ENCODE measurements at regions not wholly inside any gene's neighbourhood (a gene's known extent, or its start where the extent isn't known, plus 50 kb on each side); places are given as distances from the start of the nearest gene placed in this dataset.

- Histone ChIP-seq H3K9me3 (no peaks in the 10 kb centered on the region), H3K4me3 (no peak overlapping the region), H3K4me1 (no peaks in the 10 kb centered on the region), H3K36me3 (no peaks in the 10 kb centered on the region), H3K27me3 (ENCODE audit: low read depth) (no peaks in the 10 kb centered on the region), H3K27ac (no peak overlapping the region)
- peak; percentile 14 for DNase-seq
- ATAC-seq: no peak
- intact Hi-C loops (cut with DNase I): no loop called here
- TF ChIP-seq CTCF (IDR thresholded peaks at IDR 0.05): no peak
Measured at GRCh38 chr16:35195173-35195863, 1735.9 kb downstream of the TP53TG3F start.

GRCh38 chr16:35195864-35196216 is 1736.4 kb downstream of the TP53TG3F start:
- no peak for TF ChIP-seq CTCF (IDR thresholded peaks at IDR 0.05)
- Histone ChIP-seq H3K27ac (no peak overlapping the region), H3K36me3 (no peaks in the 10 kb centered on the region), H3K27me3 (ENCODE audit: low read depth) (no peaks in the 10 kb centered on the region), H3K9me3 (no peaks in the 10 kb centered on the region), H3K4me3 (no peak overlapping the region), H3K4me1 (no peaks in the 10 kb centered on the region)
- intact Hi-C loops (cut with DNase I): no loop called here
- DNase-seq (peak; percentile 31), ATAC-seq (no peak)

- ATAC-seq (no peak), DNase-seq (no peak)
- no peaks in the 10 kb centered on the region for H3K36me3 ChIP-seq
- no peaks in the 10 kb centered on the region for H3K27me3 ChIP-seq (ENCODE audit: low read depth)
- intact Hi-C loops (cut with DNase I): no loop called here
- no peaks in the 10 kb centered on the region for H3K9me3 ChIP-seq
- no peak overlapping the region for H3K27ac ChIP-seq
- no peaks in the 10 kb centered on the region for H3K4me1 ChIP-seq
- no peak for TF ChIP-seq CTCF (IDR thresholded peaks at IDR 0.05)
- no peak overlapping the region for H3K4me3 ChIP-seq
Measured at GRCh38 chr16:35196313-35196712, 1736.9 kb downstream of the TP53TG3F start.

GRCh38 chr16:35197656-35198055 is 1738.2 kb downstream of the TP53TG3F start:
- intact Hi-C loops (cut with DNase I): no loop called here
- Histone ChIP-seq H3K4me1 (no peaks in the 10 kb centered on the region), H3K27me3 (ENCODE audit: low read depth) (no peaks in the 10 kb centered on the region), H3K27ac (no peak overlapping the region), H3K4me3 (no peak overlapping the region), H3K36me3 (no peaks in the 10 kb centered on the region), H3K9me3 (no peaks in the 10 kb centered on the region)
- ATAC-seq: no peak
- no peak for TF ChIP-seq CTCF (IDR thresholded peaks at IDR 0.05)
- no peak for DNase-seq

- ATAC-seq (no peak), DNase-seq (no peak)
- H3K27me3 ChIP-seq (ENCODE audit: low read depth): no peaks in the 10 kb centered on the region
- no peak overlapping the region for H3K4me3 ChIP-seq
- TF ChIP-seq CTCF (IDR thresholded peaks at IDR 0.05): no peak
- no peaks in the 10 kb centered on the region for H3K36me3 ChIP-seq
- H3K9me3 ChIP-seq: no peaks in the 10 kb centered on the region
- intact Hi-C loops (cut with DNase I): no loop called here
- no peaks in the 10 kb centered on the region for H3K4me1 ChIP-seq
- no peak overlapping the region for H3K27ac ChIP-seq
Measured at GRCh38 chr16:35198223-35199199, 1739.1 kb downstream of the TP53TG3F start.

Data from lower lobe of right lung (tissue), 2 donors.